ENCODE measurements at regions not wholly inside any gene's neighbourhood (a gene's known extent, or its start where the extent isn't known, plus 50 kb on each side); places are given as distances from the start of the nearest gene placed in this dataset.
A peak's percentile ranks its signal among the peaks of the same experiment; 100 is the strongest.

DNA sequence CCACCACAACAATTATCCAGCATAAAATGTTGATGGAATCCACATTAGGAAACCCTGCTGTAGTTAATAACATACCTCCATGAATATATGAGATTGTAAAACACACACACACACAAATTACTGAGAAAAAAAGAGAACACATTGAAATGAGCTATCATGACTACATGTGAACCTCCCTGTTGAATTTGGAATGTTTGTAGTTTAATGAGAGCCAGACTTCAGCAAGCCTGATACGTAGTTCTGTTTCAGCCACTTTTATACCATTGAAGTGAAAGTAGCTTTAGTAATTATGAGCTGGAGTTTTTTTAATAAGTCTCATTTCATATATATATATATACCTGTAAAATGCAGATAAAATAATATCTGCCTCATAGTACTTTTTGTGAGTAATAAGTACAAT, 1146.4 kb downstream of the NAALADL2 start:
- TF ChIP-seq, protein P1, sequence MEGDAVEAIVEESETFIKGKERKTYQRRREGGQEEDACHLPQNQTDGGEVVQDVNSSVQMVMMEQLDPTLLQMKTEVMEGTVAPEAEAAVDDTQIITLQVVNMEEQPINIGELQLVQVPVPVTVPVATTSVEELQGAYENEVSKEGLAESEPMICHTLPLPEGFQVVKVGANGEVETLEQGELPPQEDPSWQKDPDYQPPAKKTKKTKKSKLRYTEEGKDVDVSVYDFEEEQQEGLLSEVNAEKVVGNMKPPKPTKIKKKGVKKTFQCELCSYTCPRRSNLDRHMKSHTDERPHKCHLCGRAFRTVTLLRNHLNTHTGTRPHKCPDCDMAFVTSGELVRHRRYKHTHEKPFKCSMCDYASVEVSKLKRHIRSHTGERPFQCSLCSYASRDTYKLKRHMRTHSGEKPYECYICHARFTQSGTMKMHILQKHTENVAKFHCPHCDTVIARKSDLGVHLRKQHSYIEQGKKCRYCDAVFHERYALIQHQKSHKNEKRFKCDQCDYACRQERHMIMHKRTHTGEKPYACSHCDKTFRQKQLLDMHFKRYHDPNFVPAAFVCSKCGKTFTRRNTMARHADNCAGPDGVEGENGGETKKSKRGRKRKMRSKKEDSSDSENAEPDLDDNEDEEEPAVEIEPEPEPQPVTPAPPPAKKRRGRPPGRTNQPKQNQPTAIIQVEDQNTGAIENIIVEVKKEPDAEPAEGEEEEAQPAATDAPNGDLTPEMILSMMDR (IDR thresholded peaks at IDR 0.05) = peak in 1 of 6 experiments; percentile 5
- no peak for TF ChIP-seq POLR2A (IDR thresholded peaks at IDR 0.05)
